ENCODE measurements at regions not wholly inside any gene's neighbourhood (a gene's known extent, or its start where the extent isn't known, plus 50 kb on each side); places are given as distances from the start of the nearest gene placed in this dataset.

DNA sequence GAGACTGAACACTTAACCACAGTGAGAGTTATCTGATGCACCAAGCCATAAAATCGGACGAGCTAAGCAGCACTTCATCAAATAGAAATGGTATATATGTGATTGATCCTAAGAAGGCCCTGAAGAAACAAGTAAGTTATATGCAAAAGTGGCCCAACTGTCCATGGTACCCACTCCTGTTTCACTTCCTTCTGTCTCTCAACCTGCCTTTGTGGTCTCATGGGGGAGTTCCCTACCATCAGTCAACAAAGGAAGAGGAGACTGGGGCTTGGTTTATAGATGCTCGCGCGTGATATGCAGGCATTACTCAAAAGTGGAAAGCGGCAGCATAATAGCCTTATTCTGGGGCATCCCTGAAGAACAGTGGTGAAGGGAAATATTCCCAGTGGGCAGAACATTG is 543.9 kb upstream of the ADGRL4 start:
- TF ChIP-seq POLR2A (IDR thresholded peaks at IDR 0.05) (no peak), POLR2AphosphoS5 (IDR thresholded peaks at IDR 0.05) (no peak), EP300 (IDR thresholded peaks at IDR 0.05) (no peak)
- TF ChIP-seq, protein P1, sequence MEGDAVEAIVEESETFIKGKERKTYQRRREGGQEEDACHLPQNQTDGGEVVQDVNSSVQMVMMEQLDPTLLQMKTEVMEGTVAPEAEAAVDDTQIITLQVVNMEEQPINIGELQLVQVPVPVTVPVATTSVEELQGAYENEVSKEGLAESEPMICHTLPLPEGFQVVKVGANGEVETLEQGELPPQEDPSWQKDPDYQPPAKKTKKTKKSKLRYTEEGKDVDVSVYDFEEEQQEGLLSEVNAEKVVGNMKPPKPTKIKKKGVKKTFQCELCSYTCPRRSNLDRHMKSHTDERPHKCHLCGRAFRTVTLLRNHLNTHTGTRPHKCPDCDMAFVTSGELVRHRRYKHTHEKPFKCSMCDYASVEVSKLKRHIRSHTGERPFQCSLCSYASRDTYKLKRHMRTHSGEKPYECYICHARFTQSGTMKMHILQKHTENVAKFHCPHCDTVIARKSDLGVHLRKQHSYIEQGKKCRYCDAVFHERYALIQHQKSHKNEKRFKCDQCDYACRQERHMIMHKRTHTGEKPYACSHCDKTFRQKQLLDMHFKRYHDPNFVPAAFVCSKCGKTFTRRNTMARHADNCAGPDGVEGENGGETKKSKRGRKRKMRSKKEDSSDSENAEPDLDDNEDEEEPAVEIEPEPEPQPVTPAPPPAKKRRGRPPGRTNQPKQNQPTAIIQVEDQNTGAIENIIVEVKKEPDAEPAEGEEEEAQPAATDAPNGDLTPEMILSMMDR (IDR thresholded peaks at IDR 0.05) = no peak

Measured in sigmoid colon (tissue), 4 donors.